ENCODE measurements at regions not wholly inside any gene's neighbourhood (a gene's known extent, or its start where the extent isn't known, plus 50 kb on each side); places are given as distances from the start of the nearest gene placed in this dataset.

DNA sequence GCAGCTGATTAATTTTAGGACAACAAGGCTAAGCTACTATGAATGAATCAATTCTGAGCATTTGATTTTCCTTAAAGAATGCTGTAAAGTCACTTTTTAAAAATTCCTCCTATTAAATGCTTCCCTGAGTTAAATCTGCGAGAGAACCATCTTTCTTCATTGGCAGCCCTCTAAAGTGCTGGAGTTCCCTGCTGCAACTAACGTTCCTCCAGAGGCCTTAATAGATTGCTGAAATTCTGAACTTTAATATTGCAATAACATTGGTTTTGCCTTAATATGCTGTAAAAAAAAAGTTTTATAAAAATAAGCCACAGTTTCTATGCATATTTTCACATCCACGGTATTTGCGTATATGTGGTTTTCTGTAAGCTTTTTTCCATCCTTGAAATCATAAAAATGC, 298.0 kb upstream of the PIK3R1 start:
- TF ChIP-seq ZNF274 (IDR thresholded peaks at IDR 0.05; ENCODE audit: low read depth, low read length) (no peak), EGR1 (IDR thresholded peaks at IDR 0.05; ENCODE audit: low read depth) (no peak), SRF (IDR thresholded peaks at IDR 0.05; ENCODE audit: low read depth) (no peak), FOSL1 (IDR thresholded peaks at IDR 0.05; ENCODE audit: low read depth) (no peak), RAD21 (IDR thresholded peaks at IDR 0.05; ENCODE audit: low read depth) (no peak), SP1 (IDR thresholded peaks at IDR 0.05; ENCODE audit: low read depth) (no peak), SIN3A (IDR thresholded peaks at IDR 0.05; ENCODE audit: low read depth) (no peak)
- ATAC-seq (no peak), DNase-seq (ENCODE audit: low read depth, low spot score) (no peak)
- H3K9ac ChIP-seq (ENCODE audit: low read length): no peak overlapping the region
- no peaks in the 10 kb centered on the region for H3K36me3 ChIP-seq (ENCODE audit: control insufficient read depth in 1 of 2, insufficient read depth in 2 of 2, low read length in 2 of 2)
- H3K79me2 ChIP-seq (ENCODE audit: insufficient read depth, low read length): no peaks in the 10 kb centered on the region
- H3K27ac ChIP-seq (ENCODE audit: low read depth, low read length): no peak overlapping the region
- no peaks in the 10 kb centered on the region for H3K4me1 ChIP-seq (ENCODE audit: control insufficient read depth in 1 of 2, insufficient read depth in 2 of 2, low read length in 2 of 2)
- ChIA-PET RAD21 (ENCODE audit: low non-redundant PET in 1 of 2, low total read pairs in 2 of 2, uncharacterized antibody in 2 of 2, unreplicated experiment in 2 of 2) (no interaction called here), CTCF (no interaction called here), POLR2A (no interaction called here)
- intact Hi-C loops (cut with micrococcal nuclease): no loop called here
- H3K9me3 ChIP-seq (ENCODE audit: control insufficient read depth in 1 of 2, insufficient read depth in 1 of 2, low read depth in 1 of 2, low read length in 2 of 2): no peaks in the 10 kb centered on the region
- no peak overlapping the region for H3K4me2 ChIP-seq (ENCODE audit: low read length)
- H3K27me3 ChIP-seq (ENCODE audit: insufficient read depth, low read length): no peaks in the 10 kb centered on the region
- no TSS peak for BruUV-seq (replicated peaks)
- H2AFZ ChIP-seq (ENCODE audit: low read depth, low read length, poor library complexity, severe bottlenecking): no peak overlapping the region
- no peaks in the 10 kb centered on the region for H3K9me2 ChIP-seq (ENCODE audit: insufficient read depth)
- H3K4me3 ChIP-seq (replicated peaks in 1 of 2; ENCODE audit: low read depth in 1 of 2, low read length in 2 of 2): no peak overlapping the region
- no peaks in the 10 kb centered on the region for H4K20me1 ChIP-seq (ENCODE audit: insufficient read depth)

GRCh38 chr5:67910546-67910945, 305.0 kb upstream of the PIK3R1 start:
- no peaks in the 10 kb centered on the region for H3K79me2 ChIP-seq (ENCODE audit: insufficient read depth, low read length)
- ChIA-PET CTCF (no interaction called here), RAD21 (ENCODE audit: low non-redundant PET in 1 of 2, low total read pairs in 2 of 2, uncharacterized antibody in 2 of 2, unreplicated experiment in 2 of 2) (no interaction called here), POLR2A (no interaction called here)
- H3K9me3 ChIP-seq (ENCODE audit: control insufficient read depth in 1 of 2, insufficient read depth in 1 of 2, low read depth in 1 of 2, low read length in 2 of 2): no peaks in the 10 kb centered on the region
- ATAC-seq (no peak), DNase-seq (ENCODE audit: low read depth, low spot score) (no peak)
- H3K4me3 ChIP-seq (replicated peaks in 1 of 2; ENCODE audit: low read depth in 1 of 2, low read length in 2 of 2): no peak overlapping the region
- BruUV-seq (replicated peaks): no TSS peak
- no peaks in the 10 kb centered on the region for H4K20me1 ChIP-seq (ENCODE audit: insufficient read depth)
- no peak overlapping the region for H3K9ac ChIP-seq (ENCODE audit: low read length)
- no peaks in the 10 kb centered on the region for H3K4me1 ChIP-seq (ENCODE audit: control insufficient read depth in 1 of 2, insufficient read depth in 2 of 2, low read length in 2 of 2)
- H3K36me3 ChIP-seq (ENCODE audit: control insufficient read depth in 1 of 2, insufficient read depth in 2 of 2, low read length in 2 of 2): no peaks in the 10 kb centered on the region
- H3K27ac ChIP-seq (ENCODE audit: low read depth, low read length): no peak overlapping the region
- no peaks in the 10 kb centered on the region for H3K27me3 ChIP-seq (ENCODE audit: insufficient read depth, low read length)
- intact Hi-C loops (cut with micrococcal nuclease): no loop called here
- no peak overlapping the region for H2AFZ ChIP-seq (ENCODE audit: low read depth, low read length, poor library complexity, severe bottlenecking)
- no peaks in the 10 kb centered on the region for H3K9me2 ChIP-seq (ENCODE audit: insufficient read depth)
- H3K4me2 ChIP-seq (ENCODE audit: low read length): no peak overlapping the region
- TF ChIP-seq, protein P1, sequence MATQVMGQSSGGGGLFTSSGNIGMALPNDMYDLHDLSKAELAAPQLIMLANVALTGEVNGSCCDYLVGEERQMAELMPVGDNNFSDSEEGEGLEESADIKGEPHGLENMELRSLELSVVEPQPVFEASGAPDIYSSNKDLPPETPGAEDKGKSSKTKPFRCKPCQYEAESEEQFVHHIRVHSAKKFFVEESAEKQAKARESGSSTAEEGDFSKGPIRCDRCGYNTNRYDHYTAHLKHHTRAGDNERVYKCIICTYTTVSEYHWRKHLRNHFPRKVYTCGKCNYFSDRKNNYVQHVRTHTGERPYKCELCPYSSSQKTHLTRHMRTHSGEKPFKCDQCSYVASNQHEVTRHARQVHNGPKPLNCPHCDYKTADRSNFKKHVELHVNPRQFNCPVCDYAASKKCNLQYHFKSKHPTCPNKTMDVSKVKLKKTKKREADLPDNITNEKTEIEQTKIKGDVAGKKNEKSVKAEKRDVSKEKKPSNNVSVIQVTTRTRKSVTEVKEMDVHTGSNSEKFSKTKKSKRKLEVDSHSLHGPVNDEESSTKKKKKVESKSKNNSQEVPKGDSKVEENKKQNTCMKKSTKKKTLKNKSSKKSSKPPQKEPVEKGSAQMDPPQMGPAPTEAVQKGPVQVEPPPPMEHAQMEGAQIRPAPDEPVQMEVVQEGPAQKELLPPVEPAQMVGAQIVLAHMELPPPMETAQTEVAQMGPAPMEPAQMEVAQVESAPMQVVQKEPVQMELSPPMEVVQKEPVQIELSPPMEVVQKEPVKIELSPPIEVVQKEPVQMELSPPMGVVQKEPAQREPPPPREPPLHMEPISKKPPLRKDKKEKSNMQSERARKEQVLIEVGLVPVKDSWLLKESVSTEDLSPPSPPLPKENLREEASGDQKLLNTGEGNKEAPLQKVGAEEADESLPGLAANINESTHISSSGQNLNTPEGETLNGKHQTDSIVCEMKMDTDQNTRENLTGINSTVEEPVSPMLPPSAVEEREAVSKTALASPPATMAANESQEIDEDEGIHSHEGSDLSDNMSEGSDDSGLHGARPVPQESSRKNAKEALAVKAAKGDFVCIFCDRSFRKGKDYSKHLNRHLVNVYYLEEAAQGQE (IDR thresholded peaks at IDR 0.05; ENCODE audit: low read depth): no peak
- no peak for TF ChIP-seq SIN3A (IDR thresholded peaks at IDR 0.05; ENCODE audit: low read depth)
- TF ChIP-seq FOSL1 (IDR thresholded peaks at IDR 0.05; ENCODE audit: low read depth): no peak
- TF ChIP-seq TCF7L2 (IDR thresholded peaks at IDR 0.05; ENCODE audit: borderline replicate concordance, extremely low read depth, insufficient read depth, insufficient read length): no peak
- no peak for TF ChIP-seq EZH2phosphoT487 (IDR thresholded peaks at IDR 0.05; ENCODE audit: borderline replicate concordance)
- no peak for TF ChIP-seq POLR2AphosphoS5 (IDR thresholded peaks at IDR 0.05; ENCODE audit: low read depth, low read length)
- TF ChIP-seq, protein P2, sequence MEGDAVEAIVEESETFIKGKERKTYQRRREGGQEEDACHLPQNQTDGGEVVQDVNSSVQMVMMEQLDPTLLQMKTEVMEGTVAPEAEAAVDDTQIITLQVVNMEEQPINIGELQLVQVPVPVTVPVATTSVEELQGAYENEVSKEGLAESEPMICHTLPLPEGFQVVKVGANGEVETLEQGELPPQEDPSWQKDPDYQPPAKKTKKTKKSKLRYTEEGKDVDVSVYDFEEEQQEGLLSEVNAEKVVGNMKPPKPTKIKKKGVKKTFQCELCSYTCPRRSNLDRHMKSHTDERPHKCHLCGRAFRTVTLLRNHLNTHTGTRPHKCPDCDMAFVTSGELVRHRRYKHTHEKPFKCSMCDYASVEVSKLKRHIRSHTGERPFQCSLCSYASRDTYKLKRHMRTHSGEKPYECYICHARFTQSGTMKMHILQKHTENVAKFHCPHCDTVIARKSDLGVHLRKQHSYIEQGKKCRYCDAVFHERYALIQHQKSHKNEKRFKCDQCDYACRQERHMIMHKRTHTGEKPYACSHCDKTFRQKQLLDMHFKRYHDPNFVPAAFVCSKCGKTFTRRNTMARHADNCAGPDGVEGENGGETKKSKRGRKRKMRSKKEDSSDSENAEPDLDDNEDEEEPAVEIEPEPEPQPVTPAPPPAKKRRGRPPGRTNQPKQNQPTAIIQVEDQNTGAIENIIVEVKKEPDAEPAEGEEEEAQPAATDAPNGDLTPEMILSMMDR (IDR thresholded peaks at IDR 0.05 in 2 of 3, conservative IDR thresholded peaks at IDR 0.05 in 1 of 3; ENCODE audit: borderline replicate concordance in 1 of 3, insufficient read depth in 1 of 3, low read depth in 2 of 3, low read length in 2 of 3): no peak
- no peak for TF ChIP-seq CEBPB (IDR thresholded peaks at IDR 0.05; ENCODE audit: low read depth)
- TF ChIP-seq SP1 (IDR thresholded peaks at IDR 0.05; ENCODE audit: low read depth): no peak
- TF ChIP-seq JUND (IDR thresholded peaks at IDR 0.05): no peak
- no peak for TF ChIP-seq POLR2A (IDR thresholded peaks at IDR 0.05; ENCODE audit: borderline replicate concordance, extremely low read depth, insufficient read depth, insufficient read length)
- TF ChIP-seq YY1 (IDR thresholded peaks at IDR 0.05; ENCODE audit: extremely low read depth, insufficient replicate concordance, low read depth, low read length): no peak
- TF ChIP-seq EZH2 (IDR thresholded peaks at IDR 0.05): no peak
- TF ChIP-seq ZNF274 (IDR thresholded peaks at IDR 0.05; ENCODE audit: low read depth, low read length): no peak
- no peak for TF ChIP-seq MAX (IDR thresholded peaks at IDR 0.05)
